Breast epithelium (tissue), 4 donors: ENCODE measurements at regions not wholly inside any gene's neighbourhood (a gene's known extent, or its start where the extent isn't known, plus 50 kb on each side); places are given as distances from the start of the nearest gene placed in this dataset.

Experiments
- DNase-seq, 2 donors: peaks; one replicate each; pipeline ENCODE4 v3.0.0-alpha.2; 2019; ENCODE audit warnings: low spot score in 2 of 2
- H3K27ac ChIP-seq, 2 donors: fragments of 200-600 bp; sonication (generic) in 1 of 2; one replicate each; pipeline ENCODE4 v1.5.1; 2016 to 2019; ENCODE audit warnings: mild to moderate bottlenecking in 1 of 2
- H3K27me3 ChIP-seq, 2 donors: fragments of 200-600 bp; sonication (generic) in 1 of 2; one replicate each; pipeline versions ENCODE4 v1.5.1 to v1.6.0; 2017 to 2019; ENCODE audit warnings: control low read depth in 1 of 2, mild to moderate bottlenecking in 1 of 2
- H3K36me3 ChIP-seq: fragments of 200-600 bp; one replicate; pipeline ENCODE4 v1.5.1; 2019
- H3K4me1 ChIP-seq, 2 donors: fragments of 200-600 bp; sonication (generic); one replicate each; pipeline ENCODE4 v1.5.1; 2016 to 2019; ENCODE audit warnings: control low read depth in 1 of 2
- H3K4me3 ChIP-seq, 3 donors: fragments of 200-600 bp; sonication (generic); 1 replicate in 2 of 3; 2 replicates in 1 of 3; pipeline ENCODE4 v1.5.1; 2016 to 2019; ENCODE audit warnings: mild to moderate bottlenecking in 3 of 3, moderate library complexity in 2 of 3
- H3K9me3 ChIP-seq, 2 donors: fragments of 200-600 bp; sonication (generic) in 1 of 2; one replicate each; pipeline ENCODE4 v1.5.1; 2016 to 2019; ENCODE audit warnings: control low read depth in 1 of 2
- CTCF ChIP-seq, 3 donors: fragments of 450-650 bp; IDR thresholded peaks; one replicate each; pipeline ENCODE4 v1.5.1; 2016 to 2017; ENCODE audit warnings: antibody characterized with exemption in 3 of 3, mild to moderate bottlenecking in 3 of 3, moderate library complexity in 3 of 3
- POLR2A ChIP-seq: fragments of 450-650 bp; IDR thresholded peaks from one replicate; pipeline ENCODE4 v1.6.1; 2016; ENCODE audit warnings: antibody characterized with exemption, mild to moderate bottlenecking, moderate library complexity
- POLR2AphosphoS5 ChIP-seq, 3 donors: sonication (generic); formaldehyde crosslinking; IDR thresholded peaks; one replicate each; pipeline ENCODE4 v1.6.1; 2017; ENCODE audit warnings: antibody characterized with exemption in 3 of 3
- intact Hi-C: fragments of 100-400 bp; cut with DNase I; formaldehyde crosslinking; loops from one replicate; pipeline ENCODE4 v1.15.1; 2023; ENCODE audit warnings: low total_unique reads

GRCh38 chr4:187632260-187632995 is 363.1 kb upstream of the ZFP42 start:
- no peak overlapping the region for H3K27ac ChIP-seq
- peaks cover 0 to 10% of the 10 kb centered on the region in 2 donors for H3K9me3 ChIP-seq
- intact Hi-C loops = no loop called here
- no peak for TF ChIP-seq POLR2A
- TF ChIP-seq CTCF (IDR thresholded peaks at IDR 0.05) = no peak
- TF ChIP-seq POLR2AphosphoS5 (IDR thresholded peaks at IDR 0.05) = no peak
- no peaks in the 10 kb centered on the region for H3K36me3 ChIP-seq
- H3K27me3 ChIP-seq = no peaks in the 10 kb centered on the region
- H3K4me1 ChIP-seq = no peaks in the 10 kb centered on the region
- DNase-seq = no peak
- H3K4me3 ChIP-seq = no peak overlapping the region

- Histone ChIP-seq H3K4me3 (no peak overlapping the region), H3K4me1 (no peaks in the 10 kb centered on the region), H3K27me3 (no peaks in the 10 kb centered on the region), H3K9me3 (peaks cover 0 to 13% of the 10 kb centered on the region in 2 donors), H3K36me3 (no peaks in the 10 kb centered on the region), H3K27ac (no peak overlapping the region)
- DNase-seq = no peak
- TF ChIP-seq POLR2AphosphoS5 (IDR thresholded peaks at IDR 0.05) = no peak
- TF ChIP-seq CTCF (IDR thresholded peaks at IDR 0.05) = no peak
- no peak for TF ChIP-seq POLR2A
- intact Hi-C loops = no loop called here
Measured at GRCh38 chr4:187633245-187633644, 362.3 kb upstream of the ZFP42 start.

GRCh38 chr4:187656959-187657358 is 338.6 kb upstream of the ZFP42 start:
- intact Hi-C loops = no loop called here
- no peaks in the 10 kb centered on the region for H3K27me3 ChIP-seq
- TF ChIP-seq CTCF (IDR thresholded peaks at IDR 0.05) (no peak), POLR2A (no peak), POLR2AphosphoS5 (IDR thresholded peaks at IDR 0.05) (no peak)
- no peaks in the 10 kb centered on the region for H3K9me3 ChIP-seq
- no peak overlapping the region for H3K4me3 ChIP-seq
- H3K4me1 ChIP-seq = no peaks in the 10 kb centered on the region
- DNase-seq = no peak
- H3K27ac ChIP-seq = no peak overlapping the region
- no peaks in the 10 kb centered on the region for H3K36me3 ChIP-seq

GRCh38 chr4:187663076-187663475 is 332.5 kb upstream of the ZFP42 start:
- Histone ChIP-seq H3K27me3 (no peaks in the 10 kb centered on the region), H3K9me3 (no peaks in the 10 kb centered on the region), H3K36me3 (no peaks in the 10 kb centered on the region), H3K27ac (no peak overlapping the region), H3K4me1 (no peaks in the 10 kb centered on the region), H3K4me3 (no peak overlapping the region)
- intact Hi-C loops = loop anchor here (5.0 kb wide), 1 partner anchor 239 kb away; no protein-coding TSS in a partner anchor
- no peak for TF ChIP-seq POLR2AphosphoS5 (IDR thresholded peaks at IDR 0.05)
- TF ChIP-seq POLR2A = no peak
- TF ChIP-seq CTCF (IDR thresholded peaks at IDR 0.05) = no peak
- DNase-seq = no peak

GRCh38 chr4:187664011-187664410 is 331.6 kb upstream of the ZFP42 start:
- intact Hi-C loops = loop anchor here (5.0 kb wide), 1 partner anchor 238 kb away; no protein-coding TSS in a partner anchor
- no peak overlapping the region for H3K27ac ChIP-seq
- no peaks in the 10 kb centered on the region for H3K36me3 ChIP-seq

More at GRCh38 chr4:187664011-187664410, 331.6 kb upstream of the ZFP42 start:
- no peaks in the 10 kb centered on the region for H3K4me1 ChIP-seq
- DNase-seq = no peak
- H3K4me3 ChIP-seq = no peak overlapping the region
- no peaks in the 10 kb centered on the region for H3K27me3 ChIP-seq
- TF ChIP-seq CTCF (IDR thresholded peaks at IDR 0.05) = no peak
- TF ChIP-seq POLR2AphosphoS5 (IDR thresholded peaks at IDR 0.05) = no peak
- TF ChIP-seq POLR2A = no peak
- no peaks in the 10 kb centered on the region for H3K9me3 ChIP-seq
